GM23338 (cell line): ENCODE measurements at regions not wholly inside any gene's neighbourhood (a gene's known extent, or its start where the extent isn't known, plus 50 kb on each side); places are given as distances from the start of the nearest gene placed in this dataset.

ENCODE experiments used
- ATAC-seq: fragments of 200-7000 bp; cut with Tn5 transposase; 3 replicates; pipeline ENCODE4 v1.9.1; 2020
- DNase-seq: peaks from one replicate; pipeline ENCODE4 v3.0.0-alpha.2; 2015; ENCODE audit warnings: low spot score
- H2AFZ ChIP-seq: fragments of 200-600 bp; sonication (generic); 2 replicates; pipeline ENCODE4 v1.8.0; 2016; ENCODE audit warnings: antibody characterized with exemption, mild to moderate bottlenecking, moderate library complexity
- H3F3A ChIP-seq: fragments of 200-600 bp; sonication (generic); replicated peaks from 2 replicates; pipeline ENCODE4 v1.8.0; 2017; ENCODE audit warnings: antibody characterized with exemption, mixed run types, low read depth
- H3K27ac ChIP-seq: fragments of 200-600 bp; sonication (generic); 2 replicates; pipeline ENCODE4 v1.6.1; 2016; ENCODE audit warnings: low read depth
- H3K27me3 ChIP-seq: fragments of 200-600 bp; sonication (generic); 2 replicates; pipeline ENCODE4 v1.8.0; 2016; ENCODE audit warnings: mild to moderate bottlenecking, mixed run types, moderate library complexity; ENCODE audit not compliant: insufficient read depth
- H3K36me3 ChIP-seq: fragments of 200-600 bp; sonication (generic); 2 replicates; pipeline ENCODE4 v1.8.0; 2016; ENCODE audit warnings: mild to moderate bottlenecking; ENCODE audit not compliant: insufficient read depth
- H3K4me1 ChIP-seq: fragments of 200-600 bp; sonication (generic); 2 replicates; pipeline ENCODE4 v1.8.0; 2016; ENCODE audit warnings: mild to moderate bottlenecking, moderate library complexity; ENCODE audit not compliant: insufficient read depth
- H3K4me2 ChIP-seq: fragments of 200-600 bp; sonication (generic); 2 replicates; pipeline ENCODE4 v1.7.1; 2017; ENCODE audit warnings: mixed run types
- H3K4me3 ChIP-seq: fragments of 200-600 bp; sonication (generic); 2 replicates; pipeline ENCODE4 v1.6.1; 2016; ENCODE audit warnings: mixed run types
- H3K79me2 ChIP-seq: fragments of 200-600 bp; sonication (generic); replicated peaks from 2 replicates; pipeline ENCODE4 v1.8.0; 2017; ENCODE audit warnings: mild to moderate bottlenecking; ENCODE audit not compliant: insufficient read depth
- H3K9me2 ChIP-seq: fragments of 200-600 bp; sonication (generic); 2 replicates; pipeline ENCODE4 v1.8.0; 2017; ENCODE audit not compliant: insufficient read depth
- H4K20me1 ChIP-seq: fragments of 200-600 bp; sonication (generic); replicated peaks from 2 replicates; pipeline ENCODE4 v1.8.0; 2017; ENCODE audit warnings: mild to moderate bottlenecking; ENCODE audit not compliant: insufficient read depth
- H3K27ac Mint-ChIP-seq: 2 replicates; pipeline ENCODE4 v1.8.0; 2020; ENCODE audit warnings: inconsistent platforms, mild to moderate bottlenecking, moderate library complexity, mixed read lengths
- H3K27me3 Mint-ChIP-seq: 3 replicates; pipeline ENCODE4 v1.8.0; 2022; ENCODE audit warnings: low read depth, mild to moderate bottlenecking, moderate library complexity, mixed read lengths, inconsistent platforms; ENCODE audit not compliant: insufficient read depth, poor library complexity
- H3K36me3 Mint-ChIP-seq: 3 replicates; pipeline ENCODE4 v1.8.0; 2021; ENCODE audit warnings: low read depth, mild to moderate bottlenecking, inconsistent platforms, moderate library complexity, mixed read lengths
- H3K4me1 Mint-ChIP-seq: 3 replicates; pipeline ENCODE4 v1.8.0; 2020; ENCODE audit warnings: mild to moderate bottlenecking, inconsistent platforms, mixed read lengths
- H3K4me3 Mint-ChIP-seq: 3 replicates; pipeline ENCODE4 v1.8.0; 2021; ENCODE audit warnings: moderate library complexity, mild to moderate bottlenecking, inconsistent platforms, mixed read lengths
- H3K9me3 Mint-ChIP-seq: 3 replicates; pipeline ENCODE4 v1.8.0; 2020; ENCODE audit warnings: moderate library complexity, mild to moderate bottlenecking, inconsistent platforms, mixed read lengths
- CREB1 ChIP-seq: fragments of 250-450 bp; sonication (Bioruptor Pico); IDR thresholded peaks from 2 replicates; pipeline ENCODE4 v1.5.0; 2020; ENCODE audit warnings: low read depth, mild to moderate bottlenecking, moderate library complexity
- EZH2 ChIP-seq: fragments of 200-600 bp; sonication (generic); IDR thresholded peaks from one replicate; pipeline ENCODE4 v1.8.0; 2017; ENCODE audit warnings: antibody characterized with exemption, mild to moderate bottlenecking, low read depth; ENCODE audit not compliant: unreplicated experiment
- EZH2phosphoT487 ChIP-seq: fragments of 200-600 bp; sonication (generic); IDR thresholded peaks from one replicate; pipeline ENCODE4 v1.8.1; 2018; ENCODE audit warnings: antibody characterized with exemption; ENCODE audit not compliant: unreplicated experiment
- JUNB ChIP-seq: IDR thresholded peaks from one replicate; pipeline ENCODE4 v1.6.1; 2016; ENCODE audit warnings: antibody characterized with exemption; ENCODE audit not compliant: unreplicated experiment
- NANOG ChIP-seq: IDR thresholded peaks from 2 replicates; pipeline ENCODE4 v1.6.1; 2016; ENCODE audit warnings: antibody characterized with exemption, borderline replicate concordance
- POLR2AphosphoS5 ChIP-seq: IDR thresholded peaks from 2 replicates; pipeline ENCODE4 v1.6.1; 2016; ENCODE audit warnings: antibody characterized with exemption, low read depth
- STAT1 ChIP-seq: IDR thresholded peaks from one replicate; pipeline ENCODE4 v1.6.1; 2016; ENCODE audit warnings: antibody characterized with exemption; ENCODE audit not compliant: unreplicated experiment
- ZNF114 ChIP-seq: fragments of 250-450 bp; sonication (Bioruptor Pico); IDR thresholded peaks from 2 replicates; pipeline ENCODE4 v1.5.0; 2020; ENCODE audit warnings: mild to moderate bottlenecking, moderate library complexity
- ZNF331 ChIP-seq: fragments of 250-450 bp; sonication (Bioruptor Pico); IDR thresholded peaks from 2 replicates; pipeline ENCODE4 v1.5.0; 2020; ENCODE audit warnings: low read depth, mild to moderate bottlenecking, moderate library complexity
- TF ChIP-seq, protein P1 (sequence below): IDR thresholded peaks from 2 replicates; pipeline ENCODE4 v1.6.1; 2016; ENCODE audit warnings: antibody characterized with exemption
- TF ChIP-seq, protein P2 (sequence below): fragments of 250-450 bp; sonication (Bioruptor Pico); IDR thresholded peaks from 2 replicates; pipeline ENCODE4 v1.5.0; 2020; ENCODE audit warnings: mild to moderate bottlenecking, moderate library complexity
- TF ChIP-seq, protein P3 (sequence below): IDR thresholded peaks from one replicate; pipeline ENCODE4 v1.6.1; 2018; ENCODE audit warnings: antibody characterized with exemption; ENCODE audit not compliant: unreplicated experiment

DNA sequence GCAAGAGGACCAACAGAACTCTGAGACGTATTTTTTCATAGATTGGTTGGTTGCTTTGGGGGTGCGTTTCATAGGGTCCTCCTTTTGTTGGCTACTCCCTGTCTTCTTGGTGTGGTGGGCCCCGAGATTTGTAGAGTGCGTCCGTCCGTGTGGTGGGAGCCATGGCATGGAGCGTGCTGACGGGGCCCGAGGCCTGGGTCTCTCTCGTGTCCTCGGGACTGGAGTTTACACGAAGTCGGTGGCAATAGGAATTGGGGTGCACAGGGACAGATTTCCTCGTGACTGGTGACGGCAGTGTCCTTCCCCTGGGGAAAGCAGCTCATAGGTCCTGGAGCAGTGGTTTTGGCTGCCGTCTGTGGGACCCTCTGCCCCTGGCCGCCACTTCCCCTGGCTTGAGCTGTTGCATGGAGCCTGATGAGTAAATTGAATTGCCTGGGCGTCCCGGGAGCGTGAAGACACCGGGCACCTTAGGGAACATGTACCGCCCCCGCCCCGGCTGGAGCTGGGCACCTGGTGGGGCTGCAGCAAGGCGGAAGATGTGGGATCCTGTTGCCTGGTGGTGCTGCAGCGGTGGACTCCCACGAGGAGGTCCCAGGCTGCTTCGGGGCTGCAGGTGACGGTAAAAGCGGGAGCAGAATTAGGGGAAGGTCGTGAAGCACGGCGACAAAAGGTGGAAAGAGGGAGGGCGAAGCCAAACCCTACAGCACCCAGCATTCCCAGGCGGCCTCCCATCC, 153.7 kb upstream of the ALG10B start:
- TF ChIP-seq EZH2phosphoT487 = no peak
- TF ChIP-seq POLR2AphosphoS5 = no peak
- ATAC-seq (no peak), DNase-seq (no peak)
- Histone ChIP-seq H3K36me3 (no peaks in the 10 kb centered on the region), H3K79me2 (no peaks in the 10 kb centered on the region), H3K4me1 (no peaks in the 10 kb centered on the region), H4K20me1 (no peaks in the 10 kb centered on the region), H3K4me2 (no peak overlapping the region), H2AFZ (no peak overlapping the region), H3K4me3 (no peak overlapping the region), H3K27me3 (no peaks in the 10 kb centered on the region), H3K9me2 (no peaks in the 10 kb centered on the region), H3K27ac (no peak overlapping the region), H3F3A (no peaks in the 10 kb centered on the region)
- no peak overlapping the region for H3K27ac Mint-ChIP-seq
- no peaks in the 10 kb centered on the region for H3K4me1 Mint-ChIP-seq
- peaks cover 95% of the 10 kb centered on the region for H3K9me3 Mint-ChIP-seq
- no peak overlapping the region for H3K4me3 Mint-ChIP-seq
- peaks cover 5% of the 10 kb centered on the region for H3K27me3 Mint-ChIP-seq
- H3K36me3 Mint-ChIP-seq = peaks cover 36% of the 10 kb centered on the region

DNA sequence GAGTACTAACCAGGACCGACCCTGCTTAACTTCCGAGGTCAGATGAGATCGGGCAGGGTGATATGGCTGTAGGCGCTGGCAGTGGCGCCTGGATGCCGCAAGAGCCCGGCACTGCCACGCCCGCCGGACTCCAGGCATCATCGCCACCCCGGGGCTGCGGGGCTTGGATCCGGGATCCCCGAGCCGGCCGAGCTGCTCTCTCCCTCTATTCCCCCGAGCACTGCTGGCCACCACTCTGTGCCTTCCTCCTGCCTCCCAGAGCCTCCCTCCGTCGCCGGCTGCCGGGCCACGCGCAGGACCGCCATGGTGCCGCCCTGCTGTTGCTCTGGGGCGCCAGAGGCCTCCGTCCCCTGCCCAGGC, 153.2 kb upstream of the ALG10B start:
- H3K36me3 Mint-ChIP-seq = peaks cover 36% of the 10 kb centered on the region
- H3K4me3 Mint-ChIP-seq = no peak overlapping the region
- Histone ChIP-seq H3K27ac (no peak overlapping the region), H3K79me2 (no peaks in the 10 kb centered on the region), H3K4me3 (no peak overlapping the region), H3F3A (no peaks in the 10 kb centered on the region), H3K4me2 (no peak overlapping the region), H3K36me3 (no peaks in the 10 kb centered on the region), H3K27me3 (no peaks in the 10 kb centered on the region), H3K9me2 (no peaks in the 10 kb centered on the region), H4K20me1 (no peaks in the 10 kb centered on the region), H2AFZ (no peak overlapping the region), H3K4me1 (no peaks in the 10 kb centered on the region)
- no peak overlapping the region for H3K27ac Mint-ChIP-seq
- ATAC-seq (no peak), DNase-seq (no peak)
- peaks cover 92% of the 10 kb centered on the region for H3K9me3 Mint-ChIP-seq
- H3K27me3 Mint-ChIP-seq = peaks cover 5% of the 10 kb centered on the region
- no peaks in the 10 kb centered on the region for H3K4me1 Mint-ChIP-seq
- TF ChIP-seq, protein P1, sequence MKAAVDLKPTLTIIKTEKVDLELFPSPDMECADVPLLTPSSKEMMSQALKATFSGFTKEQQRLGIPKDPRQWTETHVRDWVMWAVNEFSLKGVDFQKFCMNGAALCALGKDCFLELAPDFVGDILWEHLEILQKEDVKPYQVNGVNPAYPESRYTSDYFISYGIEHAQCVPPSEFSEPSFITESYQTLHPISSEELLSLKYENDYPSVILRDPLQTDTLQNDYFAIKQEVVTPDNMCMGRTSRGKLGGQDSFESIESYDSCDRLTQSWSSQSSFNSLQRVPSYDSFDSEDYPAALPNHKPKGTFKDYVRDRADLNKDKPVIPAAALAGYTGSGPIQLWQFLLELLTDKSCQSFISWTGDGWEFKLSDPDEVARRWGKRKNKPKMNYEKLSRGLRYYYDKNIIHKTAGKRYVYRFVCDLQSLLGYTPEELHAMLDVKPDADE = no peak
- no peak for TF ChIP-seq JUNB
- TF ChIP-seq, protein P2, sequence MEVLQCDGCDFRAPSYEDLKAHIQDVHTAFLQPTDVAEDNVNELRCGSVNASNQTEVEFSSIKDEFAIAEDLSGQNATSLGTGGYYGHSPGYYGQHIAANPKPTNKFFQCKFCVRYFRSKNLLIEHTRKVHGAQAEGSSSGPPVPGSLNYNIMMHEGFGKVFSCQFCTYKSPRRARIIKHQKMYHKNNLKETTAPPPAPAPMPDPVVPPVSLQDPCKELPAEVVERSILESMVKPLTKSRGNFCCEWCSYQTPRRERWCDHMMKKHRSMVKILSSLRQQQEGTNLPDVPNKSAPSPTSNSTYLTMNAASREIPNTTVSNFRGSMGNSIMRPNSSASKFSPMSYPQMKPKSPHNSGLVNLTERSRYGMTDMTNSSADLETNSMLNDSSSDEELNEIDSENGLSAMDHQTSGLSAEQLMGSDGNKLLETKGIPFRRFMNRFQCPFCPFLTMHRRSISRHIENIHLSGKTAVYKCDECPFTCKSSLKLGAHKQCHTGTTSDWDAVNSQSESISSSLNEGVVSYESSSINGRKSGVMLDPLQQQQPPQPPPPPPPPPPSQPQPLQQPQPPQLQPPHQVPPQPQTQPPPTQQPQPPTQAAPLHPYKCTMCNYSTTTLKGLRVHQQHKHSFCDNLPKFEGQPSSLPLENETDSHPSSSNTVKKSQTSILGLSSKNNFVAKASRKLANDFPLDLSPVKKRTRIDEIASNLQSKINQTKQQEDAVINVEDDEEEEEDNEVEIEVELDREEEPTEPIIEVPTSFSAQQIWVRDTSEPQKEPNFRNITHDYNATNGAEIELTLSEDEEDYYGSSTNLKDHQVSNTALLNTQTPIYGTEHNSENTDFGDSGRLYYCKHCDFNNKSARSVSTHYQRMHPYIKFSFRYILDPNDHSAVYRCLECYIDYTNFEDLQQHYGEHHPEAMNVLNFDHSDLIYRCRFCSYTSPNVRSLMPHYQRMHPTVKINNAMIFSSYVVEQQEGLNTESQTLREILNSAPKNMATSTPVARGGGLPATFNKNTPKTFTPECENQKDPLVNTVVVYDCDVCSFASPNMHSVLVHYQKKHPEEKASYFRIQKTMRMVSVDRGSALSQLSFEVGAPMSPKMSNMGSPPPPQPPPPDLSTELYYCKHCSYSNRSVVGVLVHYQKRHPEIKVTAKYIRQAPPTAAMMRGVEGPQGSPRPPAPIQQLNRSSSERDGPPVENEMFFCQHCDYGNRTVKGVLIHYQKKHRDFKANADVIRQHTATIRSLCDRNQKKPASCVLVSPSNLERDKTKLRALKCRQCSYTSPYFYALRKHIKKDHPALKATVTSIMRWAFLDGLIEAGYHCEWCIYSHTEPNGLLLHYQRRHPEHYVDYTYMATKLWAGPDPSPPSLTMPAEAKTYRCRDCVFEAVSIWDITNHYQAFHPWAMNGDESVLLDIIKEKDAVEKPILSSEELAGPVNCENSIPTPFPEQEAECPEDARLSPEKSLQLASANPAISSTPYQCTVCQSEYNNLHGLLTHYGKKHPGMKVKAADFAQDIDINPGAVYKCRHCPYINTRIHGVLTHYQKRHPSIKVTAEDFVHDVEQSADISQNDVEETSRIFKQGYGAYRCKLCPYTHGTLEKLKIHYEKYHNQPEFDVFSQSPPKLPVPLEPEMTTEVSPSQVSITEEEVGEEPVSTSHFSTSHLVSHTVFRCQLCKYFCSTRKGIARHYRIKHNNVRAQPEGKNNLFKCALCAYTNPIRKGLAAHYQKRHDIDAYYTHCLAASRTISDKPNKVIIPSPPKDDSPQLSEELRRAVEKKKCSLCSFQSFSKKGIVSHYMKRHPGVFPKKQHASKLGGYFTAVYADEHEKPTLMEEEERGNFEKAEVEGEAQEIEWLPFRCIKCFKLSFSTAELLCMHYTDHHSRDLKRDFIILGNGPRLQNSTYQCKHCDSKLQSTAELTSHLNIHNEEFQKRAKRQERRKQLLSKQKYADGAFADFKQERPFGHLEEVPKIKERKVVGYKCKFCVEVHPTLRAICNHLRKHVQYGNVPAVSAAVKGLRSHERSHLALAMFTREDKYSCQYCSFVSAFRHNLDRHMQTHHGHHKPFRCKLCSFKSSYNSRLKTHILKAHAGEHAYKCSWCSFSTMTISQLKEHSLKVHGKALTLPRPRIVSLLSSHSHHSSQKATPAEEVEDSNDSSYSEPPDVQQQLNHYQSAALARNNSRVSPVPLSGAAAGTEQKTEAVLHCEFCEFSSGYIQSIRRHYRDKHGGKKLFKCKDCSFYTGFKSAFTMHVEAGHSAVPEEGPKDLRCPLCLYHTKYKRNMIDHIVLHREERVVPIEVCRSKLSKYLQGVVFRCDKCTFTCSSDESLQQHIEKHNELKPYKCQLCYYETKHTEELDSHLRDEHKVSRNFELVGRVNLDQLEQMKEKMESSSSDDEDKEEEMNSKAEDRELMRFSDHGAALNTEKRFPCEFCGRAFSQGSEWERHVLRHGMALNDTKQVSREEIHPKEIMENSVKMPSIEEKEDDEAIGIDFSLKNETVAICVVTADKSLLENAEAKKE (CRISPR knock-in tag) = no peak
- TF ChIP-seq ZNF331 (CRISPR knock-in tag) = no peak
- TF ChIP-seq, protein P3, sequence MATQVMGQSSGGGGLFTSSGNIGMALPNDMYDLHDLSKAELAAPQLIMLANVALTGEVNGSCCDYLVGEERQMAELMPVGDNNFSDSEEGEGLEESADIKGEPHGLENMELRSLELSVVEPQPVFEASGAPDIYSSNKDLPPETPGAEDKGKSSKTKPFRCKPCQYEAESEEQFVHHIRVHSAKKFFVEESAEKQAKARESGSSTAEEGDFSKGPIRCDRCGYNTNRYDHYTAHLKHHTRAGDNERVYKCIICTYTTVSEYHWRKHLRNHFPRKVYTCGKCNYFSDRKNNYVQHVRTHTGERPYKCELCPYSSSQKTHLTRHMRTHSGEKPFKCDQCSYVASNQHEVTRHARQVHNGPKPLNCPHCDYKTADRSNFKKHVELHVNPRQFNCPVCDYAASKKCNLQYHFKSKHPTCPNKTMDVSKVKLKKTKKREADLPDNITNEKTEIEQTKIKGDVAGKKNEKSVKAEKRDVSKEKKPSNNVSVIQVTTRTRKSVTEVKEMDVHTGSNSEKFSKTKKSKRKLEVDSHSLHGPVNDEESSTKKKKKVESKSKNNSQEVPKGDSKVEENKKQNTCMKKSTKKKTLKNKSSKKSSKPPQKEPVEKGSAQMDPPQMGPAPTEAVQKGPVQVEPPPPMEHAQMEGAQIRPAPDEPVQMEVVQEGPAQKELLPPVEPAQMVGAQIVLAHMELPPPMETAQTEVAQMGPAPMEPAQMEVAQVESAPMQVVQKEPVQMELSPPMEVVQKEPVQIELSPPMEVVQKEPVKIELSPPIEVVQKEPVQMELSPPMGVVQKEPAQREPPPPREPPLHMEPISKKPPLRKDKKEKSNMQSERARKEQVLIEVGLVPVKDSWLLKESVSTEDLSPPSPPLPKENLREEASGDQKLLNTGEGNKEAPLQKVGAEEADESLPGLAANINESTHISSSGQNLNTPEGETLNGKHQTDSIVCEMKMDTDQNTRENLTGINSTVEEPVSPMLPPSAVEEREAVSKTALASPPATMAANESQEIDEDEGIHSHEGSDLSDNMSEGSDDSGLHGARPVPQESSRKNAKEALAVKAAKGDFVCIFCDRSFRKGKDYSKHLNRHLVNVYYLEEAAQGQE = no peak
- TF ChIP-seq CREB1 = no peak
- no peak for TF ChIP-seq STAT1
- TF ChIP-seq POLR2AphosphoS5 = no peak
- no peak for TF ChIP-seq NANOG
- no peak for TF ChIP-seq EZH2phosphoT487
- no peak for TF ChIP-seq EZH2
- TF ChIP-seq ZNF114 (CRISPR knock-in tag) = no peak
